SH-SY5Y (cell line): ENCODE measurements at regions not wholly inside any gene's neighbourhood (a gene's known extent, or its start where the extent isn't known, plus 50 kb on each side); places are given as distances from the start of the nearest gene placed in this dataset.

Source experiments
- GATA2 ChIP-seq: IDR thresholded peaks from 2 replicates; pipeline ENCODE4 v1.6.1; 2011; ENCODE audit warnings: mild to moderate bottlenecking, low read depth, low read length
- GATA3 ChIP-seq: IDR thresholded peaks from 2 replicates; pipeline ENCODE4 v1.6.1; 2011; ENCODE audit warnings: low read depth, mild to moderate bottlenecking, low read length, moderate library complexity

GRCh38 chr1:234773936-234774677 lies 164.1 kb upstream of the IRF2BP2 start:
- TF ChIP-seq GATA3: no peak
- no peak for TF ChIP-seq GATA2
